A172 (cell line): ENCODE measurements at regions not wholly inside any gene's neighbourhood (a gene's known extent, or its start where the extent isn't known, plus 50 kb on each side); places are given as distances from the start of the nearest gene placed in this dataset.
A peak's percentile ranks its signal among the peaks of the same experiment; 100 is the strongest.

Source experiments
- DNase-seq: peaks from one replicate; pipeline ENCODE4 v3.0.0-alpha.2; 2015; ENCODE audit warnings: low spot score

DNA sequence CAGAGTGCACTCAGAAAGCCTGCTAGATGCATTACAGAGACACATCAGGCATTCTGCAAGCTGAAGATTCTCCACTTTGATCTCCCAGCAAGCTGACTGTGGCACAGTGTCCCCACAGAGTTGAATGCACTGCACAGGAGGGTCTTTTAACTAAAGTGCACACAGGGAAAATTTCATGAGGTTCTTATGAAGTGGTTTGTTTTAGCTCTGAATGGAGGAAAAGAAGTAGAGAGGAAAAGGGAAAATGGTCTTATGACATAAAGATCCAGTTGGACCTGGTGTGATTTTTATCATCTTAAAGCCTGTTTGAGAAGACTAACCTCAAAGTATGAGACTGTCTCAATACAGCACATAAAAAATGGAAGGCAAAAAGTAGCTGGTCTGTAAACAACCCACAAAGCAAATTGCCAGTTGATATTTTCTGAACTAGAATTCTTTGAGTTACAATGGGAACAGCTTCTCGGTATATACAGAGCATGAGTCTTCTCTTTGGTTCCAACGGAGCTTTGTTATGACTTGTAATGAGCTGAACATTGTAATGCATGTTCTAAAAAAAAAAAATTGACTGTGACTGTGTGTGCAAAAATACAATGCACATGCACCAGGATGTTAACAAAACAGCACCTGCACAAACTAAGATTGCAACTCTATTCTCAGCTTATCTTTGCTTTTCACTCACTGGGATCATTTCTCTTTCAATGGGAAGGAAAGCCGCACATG, 383.0 kb upstream of the ID4 start:
- DNase-seq: no peak

DNA sequence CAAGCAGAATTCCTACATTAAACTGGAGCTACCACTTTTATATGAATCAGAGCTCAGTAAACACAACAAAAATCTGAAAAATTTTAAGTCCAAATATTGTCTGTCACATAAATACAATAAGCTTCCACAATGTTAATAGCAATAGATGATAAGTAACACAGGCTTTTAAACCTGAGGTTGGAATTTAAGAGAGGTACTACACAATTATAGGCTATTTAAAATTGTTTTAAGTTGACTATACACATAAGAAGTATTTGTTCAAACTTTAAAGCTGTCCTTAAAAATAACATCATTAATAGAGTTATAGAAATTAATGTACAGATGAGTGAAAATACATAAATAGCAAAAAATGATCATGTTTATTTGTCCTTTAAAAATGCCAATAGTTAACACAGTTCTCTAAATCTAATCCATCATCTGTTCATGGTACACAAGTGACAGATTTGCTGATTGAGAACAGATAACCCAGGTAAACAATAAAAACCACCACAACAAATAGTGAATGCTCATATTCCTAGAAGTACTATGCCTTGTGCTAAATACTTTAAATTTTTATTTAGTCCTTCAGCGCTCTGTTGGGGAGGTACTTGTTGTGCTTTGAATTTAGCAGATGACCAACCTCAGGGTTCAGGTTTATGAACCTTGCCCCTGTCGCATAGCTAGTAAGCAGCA, 382.3 kb upstream of the ID4 start:
- no peak for DNase-seq

DNA sequence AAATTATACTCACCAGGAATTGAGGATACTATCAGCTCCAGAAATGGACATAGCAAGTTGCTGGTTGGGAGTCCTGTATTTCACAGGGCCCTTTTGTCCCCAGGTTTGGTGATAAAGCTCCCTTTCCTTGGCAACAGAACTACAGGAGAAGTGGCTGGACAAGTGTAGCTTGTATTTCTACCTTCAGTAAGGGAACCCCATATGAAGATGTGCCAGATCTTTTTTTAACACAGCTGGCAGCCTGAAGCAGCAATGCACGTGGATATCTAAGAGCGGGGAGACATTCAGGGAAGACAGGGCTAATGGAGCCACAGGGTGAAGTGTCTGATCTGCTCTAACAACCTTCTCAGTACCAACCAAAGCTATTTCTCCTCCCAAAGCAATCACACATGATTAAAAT, 373.9 kb upstream of the ID4 start:
- no peak for DNase-seq

DNA sequence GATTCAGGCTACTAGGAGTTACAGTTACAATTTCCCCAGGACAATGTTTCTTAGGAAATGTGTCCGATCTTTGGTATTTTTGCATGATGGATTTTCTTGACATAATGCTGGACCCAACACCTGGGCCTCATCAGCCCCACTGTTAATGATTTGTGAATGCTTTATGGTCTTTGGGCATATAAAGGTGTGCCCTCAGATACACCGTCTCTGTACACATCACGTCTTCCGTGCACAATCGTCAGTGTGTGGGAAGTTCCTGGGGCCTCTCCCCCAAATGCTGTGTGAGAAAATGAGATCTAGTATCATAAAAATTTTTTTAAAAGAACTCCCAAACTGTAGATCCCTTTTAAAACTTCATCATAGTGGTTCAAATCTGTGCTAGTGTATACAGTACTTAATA, 373.2 kb upstream of the ID4 start:
- no peak for DNase-seq

DNA sequence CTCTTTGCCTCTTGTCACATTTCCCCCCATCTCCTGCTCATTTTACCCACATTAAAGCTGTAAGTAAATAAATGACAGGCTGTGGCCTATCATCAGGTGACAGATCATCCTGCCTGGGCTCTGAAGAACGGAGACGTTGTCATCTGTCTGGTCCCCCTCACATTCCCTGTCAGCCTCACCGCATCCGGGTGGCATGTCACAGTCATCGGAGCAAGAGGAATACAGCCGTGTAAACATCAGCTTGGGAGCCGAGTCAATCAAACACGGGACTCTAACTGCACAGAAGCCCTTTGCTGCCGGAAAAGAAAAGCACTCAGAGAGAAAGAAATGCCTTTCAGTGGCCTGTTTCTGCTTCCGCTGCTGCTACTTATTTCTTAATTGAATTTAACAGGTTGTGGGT, 371.9 kb upstream of the ID4 start:
- no peak for DNase-seq

DNA sequence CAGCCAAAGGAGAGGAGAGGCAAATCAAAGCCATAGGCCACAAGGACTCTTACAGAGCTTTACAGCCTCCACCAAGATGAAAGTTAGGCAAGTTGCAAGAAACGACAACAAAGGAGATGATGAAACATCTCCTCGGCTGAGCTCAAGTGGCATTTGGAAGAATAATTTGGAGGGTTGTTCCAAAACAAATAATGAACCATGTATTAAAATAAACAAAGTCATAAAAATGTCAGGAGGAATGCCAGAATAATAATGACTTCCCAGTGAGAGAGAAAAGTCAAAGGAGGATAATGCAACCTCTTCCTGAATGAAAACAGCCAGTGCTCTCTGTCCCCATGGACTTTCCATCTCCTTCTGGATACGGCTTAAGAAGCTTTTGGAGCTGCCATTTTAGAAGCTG, 371.4 kb upstream of the ID4 start:
- peak; percentile 67 for DNase-seq

DNA sequence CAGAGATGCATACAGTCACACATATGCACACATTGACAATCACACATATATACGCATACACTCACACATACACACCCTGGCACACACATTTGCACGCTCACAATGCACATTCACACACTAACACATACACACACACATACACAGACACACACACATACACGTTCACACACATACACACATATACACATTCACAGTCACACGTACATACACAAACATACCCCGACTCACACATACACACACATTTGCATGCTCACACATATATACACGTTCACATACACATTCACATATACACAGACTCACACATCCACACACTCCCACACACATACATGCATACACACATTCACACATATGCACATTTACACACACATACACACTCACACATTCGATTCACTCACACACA, 366.8 kb upstream of the ID4 start:
- no peak for DNase-seq

DNA sequence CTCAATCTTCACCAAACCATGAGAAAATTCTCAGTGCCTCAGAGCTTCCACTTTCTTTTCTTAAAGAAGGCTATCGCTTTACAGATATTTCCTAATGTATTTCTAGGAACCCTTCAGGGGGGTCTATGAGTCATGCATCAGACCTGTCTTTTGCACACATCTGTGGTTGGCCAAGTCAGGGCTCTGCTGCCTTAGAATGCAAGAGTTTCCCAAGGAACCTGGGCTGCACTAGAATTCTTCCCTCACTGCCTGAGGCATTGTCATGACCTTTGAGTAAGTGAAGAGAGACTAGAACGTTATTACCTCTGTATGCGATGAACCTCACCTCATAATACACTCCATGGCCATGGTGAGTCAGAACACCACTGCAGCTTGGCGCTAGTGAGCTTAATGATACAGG, 365.0 kb upstream of the ID4 start:
- peak; percentile 91 for DNase-seq

DNA sequence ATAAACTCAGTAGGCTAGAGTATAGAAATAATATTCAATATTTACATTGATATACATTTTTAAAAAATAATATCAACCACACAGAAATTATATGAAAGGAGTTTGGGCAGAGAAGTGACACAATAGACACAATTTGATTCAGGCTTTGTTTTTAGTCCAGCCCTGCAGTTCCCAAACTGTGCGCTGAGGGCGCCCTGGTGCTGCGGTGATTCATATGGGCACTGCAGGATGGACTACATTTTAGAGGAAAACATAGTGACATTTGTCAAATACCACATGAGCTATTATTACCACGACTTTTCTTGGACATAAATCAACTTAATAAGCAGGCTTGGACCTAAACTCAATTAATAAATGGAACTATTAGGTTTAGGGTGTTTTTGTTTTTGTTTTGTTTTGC, 364.3 kb upstream of the ID4 start:
- no peak for DNase-seq

DNA sequence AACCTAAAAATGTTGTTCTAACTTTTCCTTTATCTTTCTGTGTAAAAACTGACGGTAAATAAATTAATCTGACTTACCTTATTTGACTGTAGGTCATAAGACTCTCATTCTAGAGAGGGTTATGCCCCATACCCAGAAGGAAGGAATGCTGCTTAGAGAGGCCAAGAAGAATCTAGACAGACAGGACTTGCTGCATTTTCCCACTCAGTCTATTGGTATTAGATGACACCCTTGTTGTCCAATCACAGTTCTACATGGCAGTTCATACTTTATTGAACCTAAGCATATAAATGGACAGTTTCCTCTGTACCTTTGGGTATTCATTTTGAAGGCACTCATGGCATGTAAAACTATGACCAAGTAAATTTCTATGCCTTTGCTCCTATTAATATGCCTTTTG, 359.6 kb upstream of the ID4 start:
- no peak for DNase-seq

DNA sequence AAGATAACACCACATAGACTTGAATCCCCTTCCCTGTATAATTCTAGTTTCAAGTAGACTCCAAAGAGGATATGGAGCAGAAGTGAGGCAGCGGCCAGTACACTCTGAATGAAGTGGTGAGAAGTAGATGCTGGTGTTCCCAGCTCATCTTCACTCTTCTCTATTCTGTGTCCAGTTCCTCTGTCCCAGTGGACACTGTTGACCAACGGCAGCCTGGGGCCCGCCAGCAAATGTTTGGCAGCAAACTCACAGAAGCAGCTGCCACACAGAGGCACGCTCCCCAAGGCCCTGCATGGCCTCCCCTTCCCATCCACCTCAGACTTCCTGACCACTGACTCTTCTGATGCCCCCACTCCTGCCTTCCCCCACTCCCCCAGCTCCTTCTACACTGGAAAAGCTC, 358.9 kb upstream of the ID4 start:
- DNase-seq: no peak

DNA sequence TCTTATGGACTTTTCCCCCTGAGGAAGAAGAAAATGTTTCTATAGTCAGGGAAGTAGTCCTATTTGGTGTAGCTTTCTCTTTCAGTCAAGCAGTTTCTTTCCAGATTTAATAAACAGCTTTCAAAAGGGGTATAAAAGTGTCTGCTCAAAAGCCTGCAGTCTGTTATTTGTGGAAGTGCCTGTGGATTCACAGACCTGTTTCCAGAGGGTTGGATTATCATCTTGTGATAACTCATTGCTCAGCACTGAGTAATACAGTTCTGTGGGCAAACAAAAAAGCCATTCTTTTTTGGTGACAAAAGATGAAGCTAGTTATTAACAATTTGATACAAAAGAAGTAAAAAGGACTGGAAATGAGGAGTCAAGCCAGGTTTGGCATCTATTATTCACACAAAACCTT, 358.2 kb upstream of the ID4 start:
- DNase-seq: peak; percentile 62

DNA sequence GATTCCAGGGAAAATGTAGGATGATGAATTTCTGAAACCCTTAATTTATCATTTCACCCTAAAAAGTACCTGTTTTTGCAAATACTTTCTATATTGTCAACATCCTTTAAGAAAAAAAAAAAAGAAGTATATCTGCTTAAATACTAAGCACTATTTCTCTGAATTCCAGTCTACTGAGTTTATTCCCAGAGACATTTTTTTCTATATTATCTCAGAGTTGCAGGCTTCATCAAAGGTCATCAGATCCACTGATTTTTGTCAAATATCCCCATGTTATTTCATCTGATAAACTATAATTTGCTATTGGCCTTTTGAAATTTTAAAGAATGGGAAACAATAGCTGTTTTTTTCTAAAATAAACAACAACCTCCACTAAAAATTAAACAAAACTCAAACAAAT, 357.6 kb upstream of the ID4 start:
- no peak for DNase-seq

DNA sequence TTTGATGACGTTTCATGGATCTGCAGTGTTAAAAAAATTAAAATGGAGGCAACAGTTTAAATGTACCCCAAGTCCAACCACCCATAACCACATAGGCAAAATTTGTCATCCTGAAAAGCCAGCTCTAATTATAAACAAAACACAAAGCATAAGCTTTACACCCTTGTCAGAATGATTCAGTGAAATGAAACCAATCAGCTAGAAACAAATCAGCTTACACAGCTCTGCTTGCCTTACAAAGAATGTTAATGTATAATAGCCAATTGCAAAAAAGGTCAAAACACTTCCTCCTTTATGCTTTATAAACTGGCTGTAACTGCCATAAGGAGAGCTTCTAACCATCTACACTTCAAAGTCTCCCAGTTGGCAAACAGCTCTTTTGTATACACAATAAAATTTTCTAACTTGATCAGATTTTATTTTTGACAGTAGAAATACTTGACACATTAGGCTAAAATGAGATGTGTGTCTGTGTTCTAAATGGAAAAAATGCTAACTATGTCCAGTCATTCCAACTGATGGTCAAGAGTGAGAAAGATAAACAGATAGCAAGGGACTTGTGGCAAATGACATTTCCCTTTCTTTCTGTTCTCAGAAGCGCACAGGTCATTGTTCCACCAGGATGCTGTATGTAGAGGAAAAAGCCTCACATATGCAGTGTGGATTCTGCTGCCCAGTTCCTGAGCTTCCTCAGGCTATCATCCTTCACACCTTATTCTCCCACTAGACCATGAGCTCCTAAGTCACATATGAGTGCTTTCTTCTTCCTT, 344.3 kb upstream of the ID4 start:
- DNase-seq: no peak

DNA sequence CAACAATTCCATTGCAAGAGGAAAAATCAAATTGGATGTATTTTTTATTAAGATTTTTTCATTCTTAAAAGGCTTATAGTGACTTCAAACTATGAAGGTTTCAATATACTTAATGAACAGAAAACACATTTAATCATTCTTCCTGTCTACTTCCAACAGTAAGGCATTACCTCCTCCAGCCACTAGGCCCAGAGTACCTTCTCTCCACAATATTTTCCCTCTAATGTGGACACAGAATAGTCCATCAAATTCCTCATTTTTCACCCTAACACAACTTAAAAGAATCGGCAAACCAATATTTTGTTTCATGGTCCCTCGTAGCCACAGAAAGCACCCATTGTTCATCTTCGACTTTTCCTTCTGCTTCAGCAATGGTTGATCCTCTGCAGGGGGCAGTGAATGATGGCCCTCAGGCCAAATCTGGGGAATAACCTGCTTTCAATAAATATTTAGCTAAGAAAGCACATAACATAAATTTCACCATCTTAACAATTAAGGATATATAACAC, 335.4 kb upstream of the ID4 start:
- DNase-seq: no peak

DNA sequence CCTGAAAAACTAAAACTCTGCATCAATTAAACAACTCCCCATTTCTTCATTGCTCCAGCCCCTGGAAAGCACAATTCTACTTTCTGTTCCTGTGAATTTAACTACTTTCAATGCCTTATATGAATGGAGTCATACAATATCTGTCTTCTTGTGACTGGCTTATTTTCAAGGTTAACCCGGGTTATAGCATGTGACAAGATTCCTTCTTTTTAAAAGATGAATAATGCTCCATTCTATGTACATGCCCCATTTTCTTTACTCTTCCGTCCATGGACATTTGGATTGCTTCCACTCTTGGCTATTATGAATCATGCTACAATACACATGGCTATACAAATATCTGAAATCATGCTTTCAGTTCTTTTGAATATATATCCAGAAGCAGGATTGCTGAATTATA, 334.9 kb upstream of the ID4 start:
- DNase-seq: no peak

DNA sequence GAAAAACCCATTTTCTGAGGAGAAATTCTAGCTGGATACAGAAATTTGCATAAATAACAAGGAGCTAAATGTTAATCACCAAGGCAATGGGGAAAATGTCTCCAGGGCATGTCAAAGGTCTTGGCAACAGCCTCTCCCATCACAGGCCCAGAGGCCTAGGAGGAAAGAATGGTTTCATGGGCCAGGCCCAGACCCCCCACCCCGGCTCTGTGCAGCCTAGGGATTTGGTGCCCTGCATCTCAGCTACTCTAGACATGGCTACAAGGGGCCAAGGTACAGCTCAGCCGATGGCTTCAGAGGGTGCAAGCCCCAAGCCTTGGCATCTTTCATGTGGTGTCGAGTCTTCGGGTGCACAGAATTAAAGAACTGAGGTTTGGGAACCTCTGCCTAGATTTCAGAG, 321.2 kb upstream of the ID4 start:
- DNase-seq: no peak

DNA sequence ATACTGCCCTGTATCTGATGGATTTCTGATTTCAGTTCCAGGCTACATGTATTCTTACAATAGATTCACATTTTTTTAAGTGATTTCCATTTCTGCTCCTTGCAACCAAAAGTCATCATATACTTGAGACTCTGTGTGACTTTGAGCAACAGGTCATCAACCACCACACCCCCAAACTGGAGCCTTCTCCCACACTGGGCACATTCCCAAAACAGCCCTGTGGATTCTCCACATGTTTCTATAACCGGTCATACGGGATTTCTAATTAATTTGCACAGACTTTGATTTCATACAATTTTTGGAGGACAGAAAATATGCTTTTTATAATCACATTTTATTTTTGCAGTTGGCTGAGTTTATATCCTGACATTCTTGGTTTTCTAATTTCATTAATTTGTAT, 317.2 kb upstream of the ID4 start:
- DNase-seq: no peak

DNA sequence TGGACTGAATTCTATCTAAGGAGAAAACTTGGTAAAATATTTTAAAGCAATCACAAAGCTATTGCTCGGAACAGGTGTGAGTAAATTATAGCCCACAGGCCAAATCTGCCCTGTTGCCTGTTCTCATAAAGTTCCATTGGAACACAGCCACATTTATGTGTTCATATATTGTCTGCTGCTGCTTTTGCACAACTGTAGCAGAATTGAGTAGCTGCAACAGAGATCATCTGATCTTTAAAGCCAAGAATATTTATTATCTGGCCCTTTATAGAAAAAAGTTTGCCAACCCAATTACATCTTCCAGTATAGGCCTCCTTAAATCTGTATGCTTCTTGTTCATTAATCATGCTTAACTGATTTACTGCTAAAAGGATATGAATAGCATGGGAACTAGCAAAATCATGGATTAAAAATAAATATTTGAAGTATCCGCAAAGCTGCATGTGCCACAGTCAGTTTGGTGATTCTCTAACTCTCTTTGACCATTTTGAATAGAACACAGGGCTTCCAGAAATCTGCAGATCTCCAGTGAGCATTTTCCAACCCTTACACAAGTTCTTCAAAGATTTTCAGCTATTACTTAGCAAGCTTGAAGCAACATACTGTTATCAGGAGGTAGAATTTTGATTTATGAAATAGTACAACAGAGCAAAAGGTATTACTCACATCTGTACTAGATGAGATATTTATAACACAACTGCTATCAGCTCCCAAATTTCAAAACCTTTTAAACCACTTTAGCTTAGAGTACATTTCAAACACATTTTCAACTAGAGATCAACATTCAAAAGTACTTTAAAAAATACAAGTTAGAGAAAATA, 312.6 kb upstream of the ID4 start:
- DNase-seq: no peak

DNA sequence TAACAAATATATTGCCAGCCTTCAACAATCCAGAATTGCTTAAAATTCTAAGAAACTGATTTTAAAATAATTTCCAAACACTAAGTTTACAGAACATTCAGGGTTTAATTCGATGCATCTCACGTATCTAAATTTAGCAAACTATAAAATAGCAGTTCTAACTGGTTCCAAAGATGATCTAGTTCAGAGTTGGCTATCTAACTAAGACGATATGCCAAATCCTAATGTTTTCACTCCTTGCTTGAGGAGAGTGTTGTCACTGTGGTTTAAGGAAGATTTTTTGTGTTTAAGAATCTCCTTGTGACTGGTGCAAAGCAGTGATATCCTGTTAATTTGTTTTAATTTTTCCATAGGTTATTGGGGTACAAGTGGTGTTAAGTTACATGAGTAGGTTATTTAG, 311.5 kb upstream of the ID4 start:
- no peak for DNase-seq

DNA sequence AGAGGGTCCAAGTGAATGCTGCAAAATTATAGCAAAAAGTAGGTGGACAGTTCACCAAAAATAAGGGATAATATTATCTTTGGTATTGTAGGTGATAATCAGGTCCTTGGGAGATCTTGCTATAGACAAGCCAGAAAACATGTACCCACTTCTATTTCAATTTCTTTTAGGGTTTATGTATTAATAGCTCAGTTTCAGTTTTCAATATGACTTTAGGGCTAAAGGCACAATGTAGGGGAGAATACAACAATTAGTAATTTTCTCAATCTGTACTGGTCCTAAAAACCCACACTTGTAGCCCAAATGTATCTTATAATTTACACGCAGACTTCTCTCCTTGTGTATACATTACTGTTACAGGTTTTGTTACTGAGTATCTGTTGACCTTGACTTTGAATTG, 307.0 kb upstream of the ID4 start:
- no peak for DNase-seq

DNA sequence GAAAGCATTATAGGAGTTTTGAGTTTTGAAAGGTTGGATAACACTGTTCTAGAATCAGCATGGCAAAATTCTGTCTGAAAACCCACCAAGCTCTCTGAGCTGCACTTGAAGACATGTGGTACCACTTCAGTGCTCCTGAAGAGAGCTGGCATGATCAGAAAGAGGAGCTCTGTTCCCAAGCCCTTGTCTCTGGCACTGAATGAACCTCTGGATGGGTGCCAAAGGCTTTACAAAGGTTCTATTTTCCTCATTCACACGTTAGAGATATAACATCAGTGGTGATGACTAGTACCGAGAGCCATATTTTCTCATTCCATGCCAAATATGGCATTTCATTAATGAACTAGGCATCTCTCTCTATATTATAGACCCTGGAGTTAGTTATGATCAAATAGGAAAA, 301.8 kb upstream of the ID4 start:
- DNase-seq: no peak
